Keratinocyte (primary cell): ENCODE measurements at regions not wholly inside any gene's neighbourhood (a gene's known extent, or its start where the extent isn't known, plus 50 kb on each side); places are given as distances from the start of the nearest gene placed in this dataset.

ENCODE experiments used
- DNase-seq: peaks from one replicate; pipeline ENCODE4 v3.0.0-alpha.2; 2011; ENCODE audit warnings: low read depth, missing footprints, low spot score
- FAIRE-seq: peaks from 2 replicates; lab custom pipeline; 2011; peaks lifted over from hg19 to GRCh38; lab: Jason Lieb, UNC
- H2AFZ ChIP-seq: 2 replicates; pipeline ENCODE4 v1.6.0; 2012; ENCODE audit warnings: low read length, control low read depth, inconsistent platforms; ENCODE audit not compliant: control insufficient read depth
- H3K27ac ChIP-seq: 2 replicates; pipeline ENCODE4 v1.5.1; 2011; ENCODE audit warnings: low read length; ENCODE audit not compliant: control insufficient read depth, insufficient read depth
- H3K27me3 ChIP-seq: 3 replicates; pipeline ENCODE4 v1.6.0; 2011; ENCODE audit warnings: low read length; ENCODE audit not compliant: control insufficient read depth, insufficient read depth; ENCODE audit errors: extremely low read depth
- H3K36me3 ChIP-seq, 2 experiments: 2 replicates in 1 of 2; 3 replicates in 1 of 2; pipeline ENCODE4 v1.5.1; 2011; ENCODE audit warnings: low read length in 2 of 2, mild to moderate bottlenecking in 1 of 2; ENCODE audit not compliant: control insufficient read depth in 2 of 2, insufficient read depth in 2 of 2; ENCODE audit errors: extremely low read depth in 1 of 2
- H3K4me1 ChIP-seq: 3 replicates; pipeline ENCODE4 v1.5.1; 2011; ENCODE audit warnings: low read length; ENCODE audit not compliant: control insufficient read depth, insufficient read depth; ENCODE audit errors: extremely low read depth
- H3K4me2 ChIP-seq: 3 replicates; pipeline ENCODE4 v1.6.0; 2011; ENCODE audit warnings: low read depth, low read length; ENCODE audit not compliant: control insufficient read depth, insufficient read depth; ENCODE audit errors: extremely low read depth
- H3K4me3 ChIP-seq, 3 experiments: fragments of 200-600 bp in 1 of 3; sonication (generic) in 1 of 3; 2 replicates in 2 of 3; 3 replicates in 1 of 3; pipeline ENCODE4 v1.5.1; 2011 to 2016; ENCODE audit warnings: low read length in 3 of 3, mild to moderate bottlenecking in 3 of 3, control low read depth in 2 of 3, inconsistent platforms in 1 of 3, low read depth in 1 of 3, mixed read lengths in 1 of 3, mixed run types in 1 of 3, moderate library complexity in 1 of 3; ENCODE audit not compliant: control insufficient read depth in 2 of 3, insufficient read depth in 2 of 3; ENCODE audit errors: extremely low read depth in 1 of 3
- H3K79me2 ChIP-seq: 2 replicates; pipeline ENCODE4 v1.6.0; 2012; ENCODE audit warnings: low read length; ENCODE audit not compliant: control insufficient read depth, insufficient read depth
- H3K9ac ChIP-seq: 3 replicates; pipeline ENCODE4 v1.6.0; 2011; ENCODE audit warnings: low read length; ENCODE audit not compliant: control insufficient read depth, insufficient read depth; ENCODE audit errors: extremely low read depth
- H3K9me1 ChIP-seq: 3 replicates; pipeline ENCODE4 v1.6.0; 2011; ENCODE audit warnings: low read length; ENCODE audit not compliant: control insufficient read depth, insufficient read depth; ENCODE audit errors: extremely low read depth
- H3K9me3 ChIP-seq: 2 replicates; pipeline ENCODE4 v1.5.1; 2012; ENCODE audit warnings: low read depth, low read length; ENCODE audit not compliant: control insufficient read depth
- H4K20me1 ChIP-seq: 3 replicates; pipeline ENCODE4 v1.6.0; 2011; ENCODE audit warnings: low read length; ENCODE audit not compliant: control insufficient read depth, insufficient read depth; ENCODE audit errors: extremely low read depth
- EZH2 ChIP-seq: IDR thresholded peaks from one replicate; pipeline ENCODE4 v1.6.1; 2012; ENCODE audit warnings: inconsistent platforms, mild to moderate bottlenecking, low read length, moderate library complexity
- dilution Hi-C: fragments of 300-500 bp; cut with MboI; formaldehyde crosslinking; loops from one replicate; pipeline ENCODE4 v1.7.0; 2020; ENCODE audit warnings: low sequenced_read_pairs; ENCODE audit not compliant: extremely low pct_ligation_motif_present
- TF ChIP-seq, protein P1 (sequence below), 3 experiments: IDR thresholded peaks in 1 of 3; conservative IDR thresholded peaks in 1 of 3; optimal IDR thresholded peaks in 1 of 3; 2 replicates in 2 of 3; 3 replicates in 1 of 3; pipeline versions ENCODE3 to v1.5.1; 2011; ENCODE audit warnings: low read length in 3 of 3, mild to moderate bottlenecking in 3 of 3, moderate library complexity in 2 of 3, control low read depth in 1 of 3, inconsistent platforms in 1 of 3; ENCODE audit not compliant: insufficient read depth in 2 of 3; ENCODE audit errors: extremely low read depth in 1 of 3

DNA sequence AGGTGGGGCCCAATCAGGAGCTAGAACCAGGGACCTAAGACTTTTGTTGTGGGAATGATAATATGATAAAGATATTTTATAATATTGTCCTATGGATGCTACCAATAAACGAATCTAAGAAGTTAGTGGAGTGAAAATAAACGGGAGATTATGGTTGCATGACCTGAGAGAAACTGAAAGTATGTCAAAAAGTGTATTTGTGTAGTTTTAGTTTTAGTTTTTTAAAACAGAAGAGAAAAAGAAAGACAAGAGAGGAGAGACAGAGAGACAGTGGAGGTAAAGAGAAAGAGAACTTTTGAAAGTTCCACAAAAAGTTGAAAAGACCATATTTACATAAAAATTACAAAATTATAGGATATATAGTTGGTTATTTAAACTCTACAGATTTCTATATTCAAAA, 64.1 kb upstream of the TMPRSS15 start:
- no peak for FAIRE-seq
- no peaks in the 10 kb centered on the region for H3K9me3 ChIP-seq
- dilution Hi-C loops = no loop called here

DNA sequence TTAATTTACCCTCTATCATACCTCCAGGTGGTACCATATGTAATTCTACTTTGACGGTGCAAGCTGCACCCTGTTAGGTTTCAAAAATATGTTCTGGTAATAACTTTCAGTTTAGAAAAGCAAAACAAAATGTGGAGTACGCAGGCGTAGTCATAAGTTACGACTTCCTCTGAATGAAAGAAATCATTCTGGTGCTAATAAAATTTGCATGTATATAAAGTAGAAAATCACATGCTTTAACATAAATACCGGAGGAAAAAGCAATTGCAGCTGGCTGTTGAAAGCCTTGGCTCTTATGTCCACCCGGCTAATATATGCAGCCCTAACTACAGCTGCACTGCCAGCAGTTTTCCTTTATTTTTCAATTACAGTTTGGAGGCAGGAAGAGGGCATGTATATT, 65.2 kb upstream of the TMPRSS15 start:
- Histone ChIP-seq H3K27me3 (no peaks in the 10 kb centered on the region), H3K36me3 (no peaks in the 10 kb centered on the region), H3K9ac (no peak overlapping the region), H3K4me1 (no peaks in the 10 kb centered on the region), H4K20me1 (no peaks in the 10 kb centered on the region), H3K4me2 (no peak overlapping the region), H3K4me3 (no peak overlapping the region), H2AFZ (no peak overlapping the region), H3K27ac (no peak overlapping the region), H3K79me2 (no peaks in the 10 kb centered on the region), H3K9me3 (no peaks in the 10 kb centered on the region), H3K9me1 (no peaks in the 10 kb centered on the region)
- dilution Hi-C loops = no loop called here
- DNase-seq = no peak
- FAIRE-seq = no peak
- TF ChIP-seq EZH2 = no peak
- TF ChIP-seq, protein P1, sequence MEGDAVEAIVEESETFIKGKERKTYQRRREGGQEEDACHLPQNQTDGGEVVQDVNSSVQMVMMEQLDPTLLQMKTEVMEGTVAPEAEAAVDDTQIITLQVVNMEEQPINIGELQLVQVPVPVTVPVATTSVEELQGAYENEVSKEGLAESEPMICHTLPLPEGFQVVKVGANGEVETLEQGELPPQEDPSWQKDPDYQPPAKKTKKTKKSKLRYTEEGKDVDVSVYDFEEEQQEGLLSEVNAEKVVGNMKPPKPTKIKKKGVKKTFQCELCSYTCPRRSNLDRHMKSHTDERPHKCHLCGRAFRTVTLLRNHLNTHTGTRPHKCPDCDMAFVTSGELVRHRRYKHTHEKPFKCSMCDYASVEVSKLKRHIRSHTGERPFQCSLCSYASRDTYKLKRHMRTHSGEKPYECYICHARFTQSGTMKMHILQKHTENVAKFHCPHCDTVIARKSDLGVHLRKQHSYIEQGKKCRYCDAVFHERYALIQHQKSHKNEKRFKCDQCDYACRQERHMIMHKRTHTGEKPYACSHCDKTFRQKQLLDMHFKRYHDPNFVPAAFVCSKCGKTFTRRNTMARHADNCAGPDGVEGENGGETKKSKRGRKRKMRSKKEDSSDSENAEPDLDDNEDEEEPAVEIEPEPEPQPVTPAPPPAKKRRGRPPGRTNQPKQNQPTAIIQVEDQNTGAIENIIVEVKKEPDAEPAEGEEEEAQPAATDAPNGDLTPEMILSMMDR (optimal IDR thresholded peaks at IDR 0.05 in 1 of 3, IDR thresholded peaks at IDR 0.05 in 1 of 3, conservative IDR thresholded peaks at IDR 0.05 in 1 of 3; ENCODE audit: extremely low read depth in 1 of 3, insufficient read depth in 2 of 3, low read length in 3 of 3) = no peak

More for the DNA sequence above, 64.1 kb upstream of the TMPRSS15 start:
- no peak for DNase-seq
- no peak overlapping the region for H3K4me2 ChIP-seq
- H3K36me3 ChIP-seq = no peaks in the 10 kb centered on the region
- H3K27ac ChIP-seq = no peak overlapping the region
- H3K9ac ChIP-seq = no peak overlapping the region
- H2AFZ ChIP-seq = no peak overlapping the region
- H3K27me3 ChIP-seq = no peaks in the 10 kb centered on the region
- TF ChIP-seq, protein P1 (optimal IDR thresholded peaks at IDR 0.05 in 1 of 3, IDR thresholded peaks at IDR 0.05 in 1 of 3, conservative IDR thresholded peaks at IDR 0.05 in 1 of 3; ENCODE audit: extremely low read depth in 1 of 3, insufficient read depth in 2 of 3, low read length in 3 of 3) = no peak
- no peak for TF ChIP-seq EZH2
- no peaks in the 10 kb centered on the region for H3K79me2 ChIP-seq
- H4K20me1 ChIP-seq = no peaks in the 10 kb centered on the region
- no peak overlapping the region for H3K4me3 ChIP-seq
- no peaks in the 10 kb centered on the region for H3K9me1 ChIP-seq
- H3K4me1 ChIP-seq = no peaks in the 10 kb centered on the region
